K562 (cell line): ENCODE measurements at regions not wholly inside any gene's neighbourhood (a gene's known extent, or its start where the extent isn't known, plus 50 kb on each side); places are given as distances from the start of the nearest gene placed in this dataset.

Source experiments
- ATAC-seq: fragments of 200-7000 bp; cut with Tn5 transposase; 3 replicates; pipeline ENCODE4 v1.9.1; 2020; ENCODE audit warnings: moderate library complexity
- BruUV-seq: library from RNA; stranded (reverse); fragments of 400-500 nt; replicated peaks from 2 replicates; lab custom pipeline; 2021; lab: Mats Ljungman, UMichigan
- CTCF ChIA-PET: fragments of 300-600 bp; formaldehyde crosslinking; extraction: SDS; loops from one replicate; lab custom pipeline; 2021; ENCODE audit warnings: low intra/inter-chr PET ratio; lab: Yijun Ruan, JAX
- POLR2A ChIA-PET: fragments of 300-600, 350-650 bp; sonication (Branson Sonifier 250); formaldehyde crosslinking; extraction: SDS; loops from one replicate; lab custom pipeline; 2021; ENCODE audit warnings: antibody characterized with exemption, inconsistent platforms; lab: Yijun Ruan, JAX
- DNase-seq, 4 experiments: peaks; one replicate each; pipeline versions ENCODE4 v3.0.0 to v3.0.0-alpha.2; 2011 to 2018; ENCODE audit warnings: low spot score in 3 of 4, mixed read lengths in 3 of 4; ENCODE audit errors: extremely low read depth in 1 of 4
- FAIRE-seq: peaks from 2 replicates; lab custom pipeline; 2011; peaks lifted over from hg19 to GRCh38; lab: Jason Lieb, UNC
- H2AFZ ChIP-seq: 2 replicates; pipeline ENCODE4 v1.6.0; 2011; ENCODE audit warnings: low read depth, low read length, control low read depth, inconsistent platforms
- H3K27ac ChIP-seq: fragments of 200-600 bp; 3 replicates; pipeline ENCODE4 v1.8.0; 2011; ENCODE audit warnings: low read depth, mild to moderate bottlenecking, control low read depth, inconsistent platforms, low read length, moderate library complexity, mixed read lengths; ENCODE audit errors: extremely low read depth
- H3K27me3 ChIP-seq, 2 experiments: fragments of 300-600 bp in 1 of 2; 2 replicates in 1 of 2; 3 replicates in 1 of 2; pipeline versions ENCODE4 v1.6.0 to v1.8.0; 2011; ENCODE audit warnings: inconsistent platforms in 2 of 2, low read length in 2 of 2, mild to moderate bottlenecking in 1 of 2, mixed read lengths in 1 of 2, moderate library complexity in 1 of 2; ENCODE audit not compliant: control insufficient read depth in 2 of 2, insufficient read depth in 2 of 2
- H3K36me3 ChIP-seq: fragments of 300-600 bp; 3 replicates; pipeline ENCODE4 v1.8.0; 2011; ENCODE audit warnings: mild to moderate bottlenecking, low read length, inconsistent platforms; ENCODE audit not compliant: control insufficient read depth, insufficient read depth
- H3K4me1 ChIP-seq, 2 experiments: fragments of 200-600 bp in 1 of 2; replicated peaks in 1 of 2; 2 replicates in 1 of 2; 3 replicates in 1 of 2; pipeline versions ENCODE4 v1.5.1 to v1.8.0; 2011; ENCODE audit warnings: inconsistent platforms in 2 of 2, low read length in 2 of 2, mild to moderate bottlenecking in 1 of 2, mixed read lengths in 1 of 2, moderate library complexity in 1 of 2; ENCODE audit not compliant: control insufficient read depth in 2 of 2, insufficient read depth in 2 of 2
- H3K4me2 ChIP-seq: 2 replicates; pipeline ENCODE4 v1.6.1; 2011; ENCODE audit warnings: low read length, control low read depth, inconsistent platforms, mixed read lengths; ENCODE audit not compliant: insufficient read depth
- H3K4me3 ChIP-seq: fragments of 200-600 bp; sonication (generic), shearing (Covaris generic); 2 replicates; pipeline ENCODE4 v1.5.1; 2016; ENCODE audit warnings: control low read depth, inconsistent platforms
- H3K79me2 ChIP-seq: fragments of 200-600 bp; 3 replicates; pipeline ENCODE4 v1.8.0; 2011; ENCODE audit warnings: low read length, inconsistent platforms; ENCODE audit not compliant: control insufficient read depth, insufficient read depth
- H3K9ac ChIP-seq, 2 experiments: 2 replicates each; pipeline versions ENCODE4 v1.6.0 to v1.6.1; 2011; ENCODE audit warnings: low read depth in 2 of 2, low read length in 2 of 2, control low read depth in 1 of 2, inconsistent platforms in 1 of 2, mild to moderate bottlenecking in 1 of 2, mixed read lengths in 1 of 2; ENCODE audit not compliant: insufficient read depth in 1 of 2
- H3K9me1 ChIP-seq: one replicate; pipeline ENCODE4 v1.6.0; 2011; ENCODE audit warnings: inconsistent platforms, mild to moderate bottlenecking, low read length, moderate library complexity; ENCODE audit not compliant: control insufficient read depth, insufficient read depth
- H3K9me3 ChIP-seq: replicated peaks from 2 replicates; pipeline ENCODE4 v1.5.1; 2011; ENCODE audit warnings: low read depth, low read length, inconsistent platforms; ENCODE audit not compliant: control insufficient read depth, insufficient read depth
- H4K20me1 ChIP-seq: replicated peaks from 2 replicates; pipeline ENCODE4 v1.6.1; 2011; ENCODE audit warnings: low read length, inconsistent platforms, mixed read lengths; ENCODE audit not compliant: control insufficient read depth, insufficient read depth
- ASH1L ChIP-seq: fragments of 450-650 bp; IDR thresholded peaks from 2 replicates; pipeline ENCODE4 v1.6.1; 2018; ENCODE audit warnings: borderline replicate concordance, mild to moderate bottlenecking, low read depth; ENCODE audit not compliant: partially characterized antibody
- CREB3L1 ChIP-seq: fragments of 450-650 bp; IDR thresholded peaks from 2 replicates; pipeline ENCODE4 v1.6.1; 2014; ENCODE audit warnings: low read depth, mild to moderate bottlenecking, moderate library complexity, borderline replicate concordance
- CREBBP ChIP-seq: IDR thresholded peaks from one replicate; pipeline ENCODE4 v1.6.1; 2012; ENCODE audit warnings: low read depth, mild to moderate bottlenecking, control low read depth, inconsistent platforms, low read length
- CSDE1 ChIP-seq, 2 experiments: fragments of 450-650 bp; IDR thresholded peaks; 2 replicates each; pipeline ENCODE4 v1.6.1; 2016; ENCODE audit warnings: mild to moderate bottlenecking in 1 of 2
- MAZ ChIP-seq, 2 experiments: fragments of 450-650 bp in 1 of 2; sonication (generic) in 1 of 2; formaldehyde crosslinking; IDR thresholded peaks in 1 of 2; conservative IDR thresholded peaks in 1 of 2; 2 replicates each; pipeline versions ENCODE4 v1.4.0 to v1.5.0; 2020; ENCODE audit warnings: mild to moderate bottlenecking in 1 of 2, missing genetic modification reagents in 1 of 2
- PHB ChIP-seq: fragments of 250-450 bp; sonication (Bioruptor Pico); IDR thresholded peaks from 2 replicates; pipeline ENCODE4 v1.5.0; 2021
- PHF8 ChIP-seq: fragments of 200-600 bp; sonication (generic); IDR thresholded peaks from 2 replicates; pipeline ENCODE4 v1.6.1; 2012; ENCODE audit warnings: mixed run types, mild to moderate bottlenecking, inconsistent platforms, low read length, moderate library complexity, borderline replicate concordance
- SNIP1 ChIP-seq: fragments of 450-650 bp; IDR thresholded peaks from 2 replicates; pipeline ENCODE4 v1.7.1; 2017; ENCODE audit warnings: low read depth, mild to moderate bottlenecking
- TEAD1 ChIP-seq, 2 experiments: fragments of 450-650 bp in 1 of 2; sonication (generic) in 1 of 2; formaldehyde crosslinking; IDR thresholded peaks; 2 replicates each; pipeline versions ENCODE4 v1.4.0 to v1.8.0; 2020 to 2022; ENCODE audit warnings: mild to moderate bottlenecking in 2 of 2, missing genetic modification reagents in 1 of 2
- TEAD2 ChIP-seq: fragments of 450-650 bp; IDR thresholded peaks from 2 replicates; pipeline ENCODE4 v1.6.1; 2016; ENCODE audit warnings: missing genetic modification characterization, control low read depth, missing compliant biosample characterization
- TFE3 ChIP-seq: fragments of 450-650 bp; formaldehyde crosslinking; IDR thresholded peaks from 2 replicates; pipeline ENCODE4 v1.4.0; 2020; ENCODE audit warnings: mild to moderate bottlenecking, mixed read lengths
- TGIF2 ChIP-seq: sonication (generic); formaldehyde crosslinking; IDR thresholded peaks from 2 replicates; pipeline ENCODE4 v1.8.1; 2022; ENCODE audit warnings: mild to moderate bottlenecking, missing genetic modification reagents, moderate library complexity
- ZNF518B ChIP-seq: fragments of 250-450 bp; sonication (Bioruptor Pico); IDR thresholded peaks from 2 replicates; pipeline ENCODE4 v1.5.0; 2021; ENCODE audit warnings: mild to moderate bottlenecking, moderate library complexity
- WGBS: fragments of 100-300 bp; shearing (Covaris generic); methylation state at CpG from one replicate; pipeline ENCODE4 v1.1.6; 2016; ENCODE audit warnings: low coverage, mixed read lengths; ENCODE audit not compliant: insufficient coverage; ENCODE audit errors: missing lambda C conversion rate; 5-methylcytosine and 5-hydroxymethylcytosine counted together
- in situ Hi-C: fragments of 300-500 bp; cut with MboI; formaldehyde crosslinking; loops from 4 replicates; pipeline ENCODE4 v1.15.0; 2018; ENCODE audit warnings: inconsistent platforms, mixed read lengths
- intact Hi-C: fragments of 100-400 bp; cut with micrococcal nuclease; formaldehyde crosslinking; loops from 2 replicates; pipeline ENCODE4 v1.14.2; 2022

- no peak for TF ChIP-seq ZNF518B
- TF ChIP-seq PHB (CRISPR knock-in tag): no peak
Measured at GRCh38 chr16:16988963-16989362, 481.8 kb downstream of the XYLT1 start (continued).

GRCh38 chr16:16989368-16989767 lies 481.4 kb downstream of the XYLT1 start:
- no peak for DNase-seq
- no peak for FAIRE-seq
- no peak for ATAC-seq
- no peak overlapping the region for H3K4me2 ChIP-seq
- H2AFZ ChIP-seq: no peak overlapping the region
- H3K9me3 ChIP-seq: no peaks in the 10 kb centered on the region
- H3K27me3 ChIP-seq: peaks cover 6 to 32% of the 10 kb centered on the region in 2 experiments; a peak in 2 of 5 replicates
- 0% methylated on average over 4 of the region's 4 CpGs for WGBS
- no peak overlapping the region for H3K9ac ChIP-seq
- BruUV-seq: no TSS peak
- ChIA-PET CTCF (no interaction called here), POLR2A (interaction anchor here (1.3 kb wide), 1 partner anchor 23 kb away, joined by 4 read pairs; no protein-coding TSS in a partner anchor)
- TF ChIP-seq SNIP1 (no peak), TEAD1 (CRISPR knock-in tag; IDR thresholded peaks at IDR 0.05) (no peak), TFE3 (CRISPR knock-in tag) (no peak), MAZ (CRISPR knock-in tag; conservative IDR thresholded peaks at IDR 0.05 in 1 of 2, IDR thresholded peaks at IDR 0.05 in 1 of 2) (no peak), TEAD2 (no peak), CREBBP (no peak), PHF8 (no peak), CREB3L1 (no peak), ASH1L (no peak), CSDE1 (IDR thresholded peaks at IDR 0.05) (no peak), TGIF2 (CRISPR knock-in tag) (no peak)
- H3K9me1 ChIP-seq: no peaks in the 10 kb centered on the region
- in situ Hi-C loops: no loop called here
- no peak overlapping the region for H3K27ac ChIP-seq
- no peaks in the 10 kb centered on the region for H3K79me2 ChIP-seq
- H3K4me3 ChIP-seq: no peak overlapping the region
- no peaks in the 10 kb centered on the region for H3K36me3 ChIP-seq
- H3K4me1 ChIP-seq: no peaks in the 10 kb centered on the region
- H4K20me1 ChIP-seq: 0 out of 2 replicates have a peak, but pooled peaks cover 4% of the 10 kb centered on the region
- intact Hi-C loops: no loop called here
